NCI-H1417 (cell line): ENCODE measurements at regions not wholly inside any gene's neighbourhood (a gene's known extent, or its start where the extent isn't known, plus 50 kb on each side); places are given as distances from the start of the nearest gene placed in this dataset.
A peak's percentile ranks its signal among the peaks of the same experiment; 100 is the strongest.
"Not testable (repeated sequence)": the region's sequence is repeated elsewhere in the genome, so short reads cannot be mapped to it uniquely, and the experiment has no call there.

Experiments
- DNase-seq, 3 experiments: peaks; one replicate each; lab custom pipeline; 2025; lab: John Stamatoyannopoulos, UW

GRCh38 chr10:52599551-52600200, 172.9 kb downstream of the MBL2 start:
- DNase-seq = no peak

- DNase-seq = not testable (repeated sequence)
These were observed 168.5 kb downstream of the MBL2 start for GRCh38 chr10:52604131-52604530.

GRCh38 chr10:52609071-52609470, 163.5 kb downstream of the MBL2 start:
- peak in 2 of 3 experiments; percentile 3 to 56 for DNase-seq

GRCh38 chr10:52609626-52610240, 162.9 kb downstream of the MBL2 start:
- peak in 1 of 3 experiments; percentile 4 for DNase-seq

DNA sequence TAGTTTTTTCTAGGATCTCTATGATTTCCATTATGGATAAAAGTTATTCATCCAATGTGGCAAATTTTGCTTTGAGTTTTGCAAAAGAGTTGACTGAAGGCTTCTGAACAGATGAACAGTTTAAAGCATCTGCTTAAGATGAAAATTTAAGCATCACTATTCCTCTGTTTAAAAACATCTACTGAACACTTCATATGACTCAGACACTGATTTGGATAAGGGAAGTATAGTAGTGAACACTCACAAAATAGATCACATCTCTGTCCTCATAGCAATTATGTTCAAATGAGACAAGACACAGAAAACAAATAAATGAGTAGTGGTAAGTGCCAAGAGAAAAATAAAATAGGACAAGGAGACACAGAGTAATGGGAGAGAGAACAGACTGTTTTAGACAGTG, 157.3 kb downstream of the MBL2 start:
- no peak for DNase-seq

- DNase-seq = no peak
These were observed 156.7 kb downstream of the MBL2 start for GRCh38 chr10:52615756-52616394.

- DNase-seq = no peak
These were observed 156.2 kb downstream of the MBL2 start for GRCh38 chr10:52616395-52616764.

DNA sequence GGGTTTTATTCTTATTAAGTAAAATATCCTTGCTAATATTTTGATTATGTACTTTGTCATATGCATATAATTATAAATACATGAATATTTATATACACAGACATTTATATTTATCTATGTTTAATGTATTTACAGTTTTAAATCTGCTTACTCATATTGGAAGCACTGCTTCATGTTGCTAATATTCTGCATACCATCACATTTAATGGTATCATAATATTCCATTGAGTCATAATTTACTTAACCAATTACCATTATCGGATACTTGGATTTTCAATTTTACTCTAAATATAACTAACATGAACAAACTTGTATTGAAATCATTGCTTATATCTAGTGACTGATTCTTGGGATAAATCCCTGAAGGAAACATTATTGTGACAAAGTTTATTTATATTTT, 155.2 kb downstream of the MBL2 start:
- no peak for DNase-seq

- no peak for DNase-seq
These were observed 153.5 kb downstream of the MBL2 start for GRCh38 chr10:52619052-52619451.

- no peak for DNase-seq
These were observed 150.9 kb downstream of the MBL2 start for GRCh38 chr10:52621635-52622079.

DNA sequence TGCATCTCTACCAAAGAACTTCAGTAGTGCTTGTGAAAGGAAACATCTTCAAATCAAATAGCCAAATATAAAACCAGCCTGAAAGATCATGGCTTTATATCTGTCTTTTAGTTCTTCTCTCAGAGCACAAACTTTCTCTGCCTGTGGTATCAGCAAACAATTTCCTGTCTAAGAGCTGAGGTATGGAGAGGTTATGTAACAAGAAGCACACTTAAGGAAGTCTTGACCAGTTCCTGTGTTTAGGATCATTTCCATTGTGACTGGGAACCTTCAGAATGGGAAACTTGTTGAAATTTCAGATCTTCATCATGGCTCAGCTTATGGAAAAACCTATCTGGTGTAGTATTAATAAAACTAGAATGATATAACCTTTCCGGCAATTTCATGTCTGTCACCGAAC, 148.8 kb downstream of the MBL2 start:
- no peak for DNase-seq

GRCh38 chr10:52627279-52627678, 145.3 kb downstream of the MBL2 start:
- no peak for DNase-seq

DNA sequence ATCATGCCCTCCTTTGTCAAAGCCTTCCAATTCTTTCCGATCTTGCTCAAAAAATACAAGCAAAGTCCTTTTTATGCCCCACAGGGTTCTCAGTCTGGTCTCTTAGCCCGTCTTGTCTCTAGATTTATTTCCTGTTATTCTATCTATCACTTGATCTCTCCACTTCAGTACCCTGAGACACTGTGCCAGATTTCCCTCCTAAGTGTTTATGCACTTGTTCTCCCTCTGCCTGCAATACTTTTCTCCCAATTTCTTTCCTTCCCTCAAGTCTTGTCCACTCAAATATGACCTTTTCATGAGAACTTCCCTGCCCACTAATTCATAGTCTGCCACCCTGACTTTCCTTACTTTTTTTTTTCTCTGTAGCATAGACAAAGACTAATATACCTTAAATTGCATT, 141.4 kb downstream of the MBL2 start:
- DNase-seq = no peak

DNA sequence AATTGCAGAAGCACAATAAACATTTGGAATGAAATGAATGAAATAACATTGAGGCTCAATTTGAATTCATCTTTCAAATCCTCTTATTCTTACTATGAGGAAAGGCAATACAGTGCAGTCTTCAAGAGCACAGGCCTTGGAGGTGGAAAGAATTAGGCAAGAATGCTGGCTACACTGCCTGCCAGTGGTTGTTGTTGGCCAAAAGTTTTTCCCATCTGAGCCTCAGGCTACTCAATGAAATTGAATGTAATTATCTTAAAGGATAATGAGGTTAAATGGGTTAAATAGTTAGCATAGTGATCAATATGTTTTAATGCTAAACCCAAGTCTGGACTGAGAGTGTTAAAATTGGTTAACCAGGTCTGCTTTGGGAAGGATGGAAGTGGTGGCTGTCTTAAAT, 140.9 kb downstream of the MBL2 start:
- DNase-seq = no peak

DNA sequence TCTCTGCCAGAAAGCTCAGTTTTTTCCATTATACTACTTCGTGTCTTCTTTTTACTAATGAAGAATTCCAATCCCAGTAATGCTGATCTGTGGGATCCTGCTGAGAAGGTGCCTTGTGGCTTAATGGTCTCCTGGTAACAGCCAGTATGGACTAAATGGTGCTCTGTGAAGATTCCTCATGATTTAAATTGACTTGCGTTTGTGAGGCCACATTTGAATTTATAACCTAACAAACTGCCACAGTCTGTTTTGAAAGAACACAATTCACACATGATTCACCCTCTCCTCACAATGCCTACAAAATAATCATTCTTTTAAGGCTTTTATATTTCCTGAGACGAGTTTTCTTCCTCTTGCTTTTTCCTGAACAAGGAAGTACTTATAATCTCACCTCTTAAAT, 140.0 kb downstream of the MBL2 start:
- no peak for DNase-seq

- no peak for DNase-seq
These were observed 139.3 kb downstream of the MBL2 start for GRCh38 chr10:52633266-52633665.

DNA sequence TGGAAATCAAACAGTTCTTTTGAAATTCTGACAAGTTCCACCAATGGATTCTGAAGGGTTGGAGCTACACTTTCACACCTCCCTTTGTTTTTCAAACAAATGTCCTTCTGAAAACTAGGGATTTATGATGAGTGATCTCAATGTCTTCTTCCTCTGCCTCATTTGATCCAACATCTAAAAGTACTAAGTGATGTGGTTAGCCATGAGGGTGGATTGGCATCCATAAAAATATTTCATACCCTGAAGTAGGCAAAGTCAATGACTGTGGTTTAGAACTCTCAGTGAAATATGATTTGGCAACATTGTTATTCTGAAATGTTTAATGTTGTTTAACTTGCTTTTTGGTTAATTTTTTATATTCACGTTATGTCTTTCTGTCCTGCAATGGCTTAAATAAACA, 136.9 kb downstream of the MBL2 start:
- no peak for DNase-seq

- no peak for DNase-seq
These were observed 135.7 kb downstream of the MBL2 start for GRCh38 chr10:52636874-52637273.

DNA sequence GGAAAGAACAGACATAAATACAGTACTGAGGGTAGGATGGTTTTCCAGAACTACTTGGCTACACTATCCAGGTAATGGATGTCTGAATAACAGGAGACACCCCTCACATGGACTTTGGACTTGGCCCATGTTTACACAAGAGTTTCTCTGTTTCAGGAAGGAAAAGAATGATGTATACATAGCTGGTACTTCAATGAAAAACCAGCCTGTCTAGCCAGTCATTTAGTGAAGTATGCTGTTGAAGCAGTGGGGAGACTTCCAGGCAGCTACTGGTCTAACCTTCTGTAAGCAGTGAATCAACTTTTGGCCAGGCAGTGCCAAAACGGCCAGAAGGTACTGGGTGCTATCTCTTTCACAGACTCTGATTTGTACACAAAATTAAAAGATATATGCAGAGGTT, 135.0 kb downstream of the MBL2 start:
- DNase-seq = no peak

GRCh38 chr10:52639652-52640051, 132.9 kb downstream of the MBL2 start:
- DNase-seq = peak in 2 of 3 experiments; percentile 15 to 33

DNA sequence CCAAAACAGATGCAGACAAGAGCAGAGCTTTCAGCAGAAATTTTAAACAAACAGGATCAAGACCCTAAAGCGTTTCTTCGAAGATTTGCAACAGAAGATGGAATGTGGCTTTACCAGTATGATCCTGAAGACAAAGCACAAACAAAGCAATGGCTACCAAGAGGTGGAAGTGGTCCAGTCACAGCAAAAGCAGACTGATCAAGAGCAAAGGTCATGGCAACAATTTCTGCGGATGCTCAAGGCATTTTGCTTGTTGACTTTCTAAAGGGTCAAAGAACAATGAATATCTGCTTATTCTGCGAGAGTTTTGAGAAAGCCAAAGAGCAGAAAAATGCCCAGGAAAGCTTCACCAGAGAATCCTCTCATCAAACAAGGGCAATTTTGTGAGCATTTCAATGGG, 130.4 kb downstream of the MBL2 start:
- DNase-seq = no peak

DNA sequence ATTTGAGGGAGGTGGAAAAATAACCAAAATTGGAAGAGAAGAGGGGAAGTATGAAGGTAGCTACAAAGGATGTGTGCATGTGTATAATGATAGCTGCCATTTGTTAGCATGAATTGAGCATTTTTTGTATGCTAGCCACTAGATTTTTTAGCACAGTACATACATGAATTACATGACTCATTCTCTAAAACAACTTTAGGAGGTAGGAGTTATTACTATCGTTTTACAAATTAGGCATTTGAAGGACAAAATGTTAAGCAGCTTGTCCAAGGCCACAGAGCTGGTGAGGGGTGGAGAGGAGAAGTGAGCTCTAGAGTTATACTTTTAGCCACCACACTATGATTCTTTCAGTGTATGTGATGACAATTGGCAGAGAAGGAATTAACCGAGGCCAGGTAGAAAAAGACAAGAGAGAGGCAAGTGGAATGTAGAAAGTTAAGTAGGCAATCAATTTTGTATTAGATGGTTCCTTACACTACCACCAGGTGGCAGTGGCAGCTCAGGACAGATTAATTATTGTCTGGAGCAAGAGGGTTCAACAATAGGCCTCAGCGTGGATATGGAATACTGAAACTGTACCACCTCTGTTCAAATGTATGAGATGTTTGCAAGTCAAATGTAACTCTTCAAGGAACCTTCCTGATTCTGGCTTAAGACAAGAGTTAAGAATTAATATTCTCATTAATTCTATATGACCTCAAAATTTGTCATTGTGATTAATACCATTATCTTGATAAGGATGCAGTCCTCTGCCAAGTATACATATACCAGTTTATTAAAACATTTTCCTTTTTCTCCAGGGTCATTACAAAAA, 128.0 kb downstream of the MBL2 start:
- peak; percentile 2 to 65 (median 7) for DNase-seq
